ENCODE measurements at regions not wholly inside any gene's neighbourhood (a gene's known extent, or its start where the extent isn't known, plus 50 kb on each side); places are given as distances from the start of the nearest gene placed in this dataset.

GRCh38 chr2:211144974-211145665, 588.7 kb downstream of the CPS1 start:
- no peak overlapping the region for H3K4me3 ChIP-seq (ENCODE audit: low read length)
- no peak overlapping the region for H2AFZ ChIP-seq (ENCODE audit: low read depth, low read length)
- no peaks in the 10 kb centered on the region for H3K27me3 ChIP-seq (ENCODE audit: insufficient read depth, low read length)
- H3K9me3 ChIP-seq (ENCODE audit: low read length) = no peaks in the 10 kb centered on the region
- no peaks in the 10 kb centered on the region for H3K4me1 ChIP-seq (ENCODE audit: insufficient read depth, low read length)
- H3K36me3 ChIP-seq (ENCODE audit: insufficient read depth, low read length) = no peaks in the 10 kb centered on the region

GRCh38 chr2:211149731-211150130, 593.3 kb downstream of the CPS1 start:
- Histone ChIP-seq H2AFZ (ENCODE audit: low read depth, low read length) (no peak overlapping the region), H3K9me3 (ENCODE audit: low read length) (no peaks in the 10 kb centered on the region), H3K4me3 (ENCODE audit: low read length) (no peak overlapping the region), H3K27me3 (ENCODE audit: insufficient read depth, low read length) (no peaks in the 10 kb centered on the region), H3K4me1 (ENCODE audit: insufficient read depth, low read length) (no peaks in the 10 kb centered on the region), H3K36me3 (ENCODE audit: insufficient read depth, low read length) (no peaks in the 10 kb centered on the region)

- no peaks in the 10 kb centered on the region for H3K36me3 ChIP-seq (ENCODE audit: insufficient read depth, low read length)
- no peaks in the 10 kb centered on the region for H3K27me3 ChIP-seq (ENCODE audit: insufficient read depth, low read length)
- H3K4me3 ChIP-seq (ENCODE audit: low read length) = no peak overlapping the region
- no peaks in the 10 kb centered on the region for H3K9me3 ChIP-seq (ENCODE audit: low read length)
- no peak overlapping the region for H2AFZ ChIP-seq (ENCODE audit: low read depth, low read length)
- no peaks in the 10 kb centered on the region for H3K4me1 ChIP-seq (ENCODE audit: insufficient read depth, low read length)
These were observed 600.8 kb downstream of the CPS1 start for GRCh38 chr2:211157211-211157610.

GRCh38 chr2:211157856-211158463, 601.6 kb downstream of the CPS1 start:
- Histone ChIP-seq H2AFZ (ENCODE audit: low read depth, low read length) (no peak overlapping the region), H3K4me1 (ENCODE audit: insufficient read depth, low read length) (no peaks in the 10 kb centered on the region), H3K4me3 (ENCODE audit: low read length) (no peak overlapping the region), H3K27me3 (ENCODE audit: insufficient read depth, low read length) (no peaks in the 10 kb centered on the region), H3K9me3 (ENCODE audit: low read length) (no peaks in the 10 kb centered on the region), H3K36me3 (ENCODE audit: insufficient read depth, low read length) (no peaks in the 10 kb centered on the region)

- no peaks in the 10 kb centered on the region for H3K36me3 ChIP-seq (ENCODE audit: insufficient read depth, low read length)
- no peak overlapping the region for H2AFZ ChIP-seq (ENCODE audit: low read depth, low read length)
- no peaks in the 10 kb centered on the region for H3K9me3 ChIP-seq (ENCODE audit: low read length)
- H3K4me3 ChIP-seq (ENCODE audit: low read length) = no peak overlapping the region
- H3K27me3 ChIP-seq (ENCODE audit: insufficient read depth, low read length) = no peaks in the 10 kb centered on the region
- H3K4me1 ChIP-seq (ENCODE audit: insufficient read depth, low read length) = no peaks in the 10 kb centered on the region
These were observed 603.6 kb downstream of the CPS1 start for GRCh38 chr2:211159972-211160371.

- H3K4me3 ChIP-seq (ENCODE audit: low read length) = no peak overlapping the region
- H2AFZ ChIP-seq (ENCODE audit: low read depth, low read length) = no peak overlapping the region
- H3K4me1 ChIP-seq (ENCODE audit: insufficient read depth, low read length) = no peaks in the 10 kb centered on the region
- no peaks in the 10 kb centered on the region for H3K36me3 ChIP-seq (ENCODE audit: insufficient read depth, low read length)
- H3K27me3 ChIP-seq (ENCODE audit: insufficient read depth, low read length) = no peaks in the 10 kb centered on the region
- no peaks in the 10 kb centered on the region for H3K9me3 ChIP-seq (ENCODE audit: low read length)
These were observed 604.8 kb downstream of the CPS1 start for GRCh38 chr2:211161236-211161635.

- no peak overlapping the region for H3K4me3 ChIP-seq (ENCODE audit: low read length)
These were observed 606.5 kb downstream of the CPS1 start for GRCh38 chr2:211162911-211163310.

GRCh38 chr2:211170843-211171242, 614.4 kb downstream of the CPS1 start:
- H3K9me3 ChIP-seq (ENCODE audit: low read length) = no peaks in the 10 kb centered on the region
- peaks cover 9% of the 10 kb centered on the region for H3K4me1 ChIP-seq (ENCODE audit: insufficient read depth, low read length)
- no peak overlapping the region for H2AFZ ChIP-seq (ENCODE audit: low read depth, low read length)
- no peaks in the 10 kb centered on the region for H3K36me3 ChIP-seq (ENCODE audit: insufficient read depth, low read length)
- H3K4me3 ChIP-seq (ENCODE audit: low read length) = no peak overlapping the region
- no peaks in the 10 kb centered on the region for H3K27me3 ChIP-seq (ENCODE audit: insufficient read depth, low read length)

More at GRCh38 chr2:211162911-211163310, 606.5 kb downstream of the CPS1 start:
- Histone ChIP-seq H3K4me1 (ENCODE audit: insufficient read depth, low read length) (no peaks in the 10 kb centered on the region), H2AFZ (ENCODE audit: low read depth, low read length) (no peak overlapping the region), H3K9me3 (ENCODE audit: low read length) (no peaks in the 10 kb centered on the region), H3K27me3 (ENCODE audit: insufficient read depth, low read length) (no peaks in the 10 kb centered on the region), H3K36me3 (ENCODE audit: insufficient read depth, low read length) (no peaks in the 10 kb centered on the region)

- Histone ChIP-seq H3K4me1 (ENCODE audit: insufficient read depth, low read length) (peaks cover 9% of the 10 kb centered on the region), H3K27me3 (ENCODE audit: insufficient read depth, low read length) (no peaks in the 10 kb centered on the region), H2AFZ (ENCODE audit: low read depth, low read length) (peak overlapping the region; percentile 48), H3K9me3 (ENCODE audit: low read length) (no peaks in the 10 kb centered on the region), H3K4me3 (ENCODE audit: low read length) (no peak overlapping the region), H3K36me3 (ENCODE audit: insufficient read depth, low read length) (no peaks in the 10 kb centered on the region)
These were observed 617.6 kb downstream of the CPS1 start for GRCh38 chr2:211174021-211174420.

- Histone ChIP-seq H3K4me1 (ENCODE audit: insufficient read depth, low read length) (peaks cover 9% of the 10 kb centered on the region), H3K27me3 (ENCODE audit: insufficient read depth, low read length) (no peaks in the 10 kb centered on the region), H3K4me3 (ENCODE audit: low read length) (no peak overlapping the region), H2AFZ (ENCODE audit: low read depth, low read length) (no peak overlapping the region), H3K36me3 (ENCODE audit: insufficient read depth, low read length) (no peaks in the 10 kb centered on the region), H3K9me3 (ENCODE audit: low read length) (no peaks in the 10 kb centered on the region)
These were observed 618.2 kb downstream of the CPS1 start for GRCh38 chr2:211174631-211175030.

- Histone ChIP-seq H3K9me3 (ENCODE audit: low read length) (no peaks in the 10 kb centered on the region), H2AFZ (ENCODE audit: low read depth, low read length) (no peak overlapping the region), H3K27me3 (ENCODE audit: insufficient read depth, low read length) (no peaks in the 10 kb centered on the region), H3K36me3 (ENCODE audit: insufficient read depth, low read length) (no peaks in the 10 kb centered on the region), H3K4me1 (ENCODE audit: insufficient read depth, low read length) (peaks cover 9% of the 10 kb centered on the region), H3K4me3 (ENCODE audit: low read length) (no peak overlapping the region)
These were observed 619.6 kb downstream of the CPS1 start for GRCh38 chr2:211175956-211176355.

GRCh38 chr2:211176514-211177141, 620.2 kb downstream of the CPS1 start:
- no peak overlapping the region for H2AFZ ChIP-seq (ENCODE audit: low read depth, low read length)
- H3K36me3 ChIP-seq (ENCODE audit: insufficient read depth, low read length) = no peaks in the 10 kb centered on the region
- peaks cover 16% of the 10 kb centered on the region for H3K4me1 ChIP-seq (ENCODE audit: insufficient read depth, low read length)
- H3K9me3 ChIP-seq (ENCODE audit: low read length) = no peaks in the 10 kb centered on the region
- no peaks in the 10 kb centered on the region for H3K27me3 ChIP-seq (ENCODE audit: insufficient read depth, low read length)
- no peak overlapping the region for H3K4me3 ChIP-seq (ENCODE audit: low read length)

- Histone ChIP-seq H3K27me3 (ENCODE audit: insufficient read depth, low read length) (no peaks in the 10 kb centered on the region), H3K4me1 (ENCODE audit: insufficient read depth, low read length) (peaks cover 12% of the 10 kb centered on the region), H3K4me3 (ENCODE audit: low read length) (no peak overlapping the region), H2AFZ (ENCODE audit: low read depth, low read length) (no peak overlapping the region), H3K9me3 (ENCODE audit: low read length) (no peaks in the 10 kb centered on the region), H3K36me3 (ENCODE audit: insufficient read depth, low read length) (no peaks in the 10 kb centered on the region)
These were observed 625.2 kb downstream of the CPS1 start for GRCh38 chr2:211181626-211182025.

Measured in neuron (in vitro differentiated cells).